H1 (cell line): ENCODE measurements at regions not wholly inside any gene's neighbourhood (a gene's known extent, or its start where the extent isn't known, plus 50 kb on each side); places are given as distances from the start of the nearest gene placed in this dataset.

ENCODE experiments used
- CTCF ChIA-PET: fragments of 300-600 bp; sonication (Branson Sonifier 250); formaldehyde crosslinking; loops from one replicate; lab custom pipeline; 2021; ENCODE audit not compliant: partially characterized antibody; lab: Charles Lee
- POLR2A ChIA-PET: fragments of 300-600 bp; sonication (Branson Sonifier 250); formaldehyde crosslinking; loops from one replicate; lab custom pipeline; 2021; ENCODE audit warnings: inconsistent platforms; ENCODE audit not compliant: partially characterized antibody; lab: Charles Lee
- DNase-seq, 2 experiments: peaks; one replicate each; pipeline versions ENCODE4 v3.0.0 to v3.0.0-alpha.2; 2010 to 2022; ENCODE audit warnings: low spot score in 2 of 2, low read depth in 1 of 2, mixed read lengths in 1 of 2
- FAIRE-seq: peaks from 2 replicates; lab custom pipeline; 2011; peaks lifted over from hg19 to GRCh38; lab: Jason Lieb, UNC
- H2AFZ ChIP-seq: 2 replicates; pipeline ENCODE4 v1.8.1; 2012; ENCODE audit warnings: low read length, inconsistent platforms
- H2AK5ac ChIP-seq: 2 replicates; pipeline ENCODE4 v1.6.1; 2013; ENCODE audit warnings: low read depth, low read length
- H2BK120ac ChIP-seq: replicated peaks from 2 replicates; pipeline ENCODE3; 2013; ENCODE audit warnings: low read depth, low read length, inconsistent platforms
- H2BK12ac ChIP-seq: 2 replicates; pipeline ENCODE4 v1.6.1; 2013; ENCODE audit warnings: low read depth, low read length
- H2BK15ac ChIP-seq: 2 replicates; pipeline ENCODE4 v1.6.1; 2013; ENCODE audit warnings: low read length
- H2BK20ac ChIP-seq: 2 replicates; pipeline ENCODE4 v1.6.1; 2013; ENCODE audit warnings: low read length
- H2BK5ac ChIP-seq: 2 replicates; pipeline ENCODE4 v1.6.1; 2013; ENCODE audit warnings: low read depth, low read length
- H3K14ac ChIP-seq: 2 replicates; pipeline ENCODE4 v1.6.1; 2013; ENCODE audit warnings: inconsistent platforms; ENCODE audit not compliant: insufficient read length
- H3K18ac ChIP-seq: 2 replicates; pipeline ENCODE4 v1.6.1; 2013; ENCODE audit warnings: low read length; ENCODE audit errors: extremely low read depth
- H3K23ac ChIP-seq: 2 replicates; pipeline ENCODE4 v1.6.1; 2013; ENCODE audit warnings: inconsistent platforms; ENCODE audit not compliant: insufficient read length
- H3K23me2 ChIP-seq: 2 replicates; pipeline ENCODE4 v1.6.1; 2013; ENCODE audit warnings: low read depth, low read length
- H3K27ac ChIP-seq: 2 replicates; pipeline ENCODE4 v1.6.1; 2011; ENCODE audit warnings: low read depth, low read length, inconsistent platforms
- H3K27me3 ChIP-seq, 4 experiments: replicated peaks in 1 of 4; 1 replicate in 1 of 4; 2 replicates in 3 of 4; pipeline versions ENCODE4 v1.6.1 to v1.8.1; 2011 to 2013; ENCODE audit warnings: low read length in 3 of 4, mild to moderate bottlenecking in 3 of 4, inconsistent platforms in 2 of 4, mixed read lengths in 2 of 4, moderate library complexity in 1 of 4; ENCODE audit not compliant: control insufficient read depth in 3 of 4, insufficient read depth in 3 of 4; ENCODE audit errors: extremely low read depth in 1 of 4
- H3K36me3 ChIP-seq, 4 experiments: 2 replicates each; pipeline versions ENCODE4 v1.6.1 to v1.8.1; 2011 to 2013; ENCODE audit warnings: mild to moderate bottlenecking in 4 of 4, low read length in 3 of 4, moderate library complexity in 2 of 4, control low read depth in 1 of 4, inconsistent platforms in 1 of 4; ENCODE audit not compliant: insufficient read depth in 4 of 4, control insufficient read depth in 2 of 4
- H3K4ac ChIP-seq: replicated peaks from 2 replicates; pipeline ENCODE3; 2013; ENCODE audit warnings: low read length, low read depth, mixed read lengths, inconsistent platforms; ENCODE audit not compliant: insufficient read length
- H3K4me1 ChIP-seq, 4 experiments: replicated peaks in 1 of 4; 1 replicate in 1 of 4; 2 replicates in 3 of 4; pipeline versions ENCODE4 v1.6.1 to v1.8.1; 2011 to 2013; ENCODE audit warnings: low read length in 3 of 4, inconsistent platforms in 2 of 4, mixed read lengths in 1 of 4; ENCODE audit not compliant: insufficient read depth in 4 of 4, control insufficient read depth in 3 of 4
- H3K4me2 ChIP-seq, 2 experiments: 2 replicates each; pipeline versions ENCODE4 v1.6.1 to v1.8.1; 2011 to 2013; ENCODE audit warnings: low read depth in 2 of 2, low read length in 2 of 2, control low read depth in 1 of 2, inconsistent platforms in 1 of 2, mild to moderate bottlenecking in 1 of 2; ENCODE audit not compliant: insufficient read depth in 1 of 2
- H3K4me3 ChIP-seq, 4 experiments: fragments of 200-600, 300-600 bp in 1 of 4; sonication (generic), shearing (Covaris generic), sonication (Bioruptor Twin) in 1 of 4; 2 replicates each; pipeline versions ENCODE4 v1.5.1 to v1.8.1; 2011 to 2016; ENCODE audit warnings: low read length in 4 of 4, low read depth in 3 of 4, control low read depth in 2 of 4, inconsistent platforms in 2 of 4, mild to moderate bottlenecking in 2 of 4, mixed read lengths in 1 of 4, moderate library complexity in 1 of 4; ENCODE audit not compliant: insufficient read depth in 2 of 4; ENCODE audit errors: extremely low read depth in 1 of 4
- H3K56ac ChIP-seq: replicated peaks from 2 replicates; pipeline ENCODE3; 2013; ENCODE audit warnings: low read depth, mild to moderate bottlenecking, mixed read lengths, low read length, inconsistent platforms; ENCODE audit not compliant: insufficient read length
- H3K79me1 ChIP-seq: 2 replicates; pipeline ENCODE4 v1.6.1; 2013; ENCODE audit warnings: low read depth, low read length, control low read depth
- H3K79me2 ChIP-seq, 2 experiments: 2 replicates each; pipeline versions ENCODE4 v1.6.1 to v1.8.1; 2012 to 2013; ENCODE audit warnings: low read length in 2 of 2, mild to moderate bottlenecking in 2 of 2, inconsistent platforms in 1 of 2; ENCODE audit not compliant: insufficient read depth in 2 of 2, control insufficient read depth in 1 of 2
- H3K9ac ChIP-seq, 4 experiments: replicated peaks in 1 of 4; 1 replicate in 1 of 4; 2 replicates in 3 of 4; pipeline versions ENCODE4 v1.6.1 to v1.8.1; 2011 to 2013; ENCODE audit warnings: low read depth in 3 of 4, low read length in 3 of 4, control low read depth in 2 of 4, mild to moderate bottlenecking in 2 of 4, moderate library complexity in 2 of 4, inconsistent platforms in 1 of 4; ENCODE audit errors: extremely low read depth in 1 of 4
- H3K9me3 ChIP-seq, 2 experiments: 2 replicates each; pipeline versions ENCODE4 v1.6.1 to v1.8.1; 2012 to 2013; ENCODE audit warnings: mild to moderate bottlenecking in 2 of 2, moderate library complexity in 2 of 2, control low read depth in 1 of 2, inconsistent platforms in 1 of 2, low read depth in 1 of 2, low read length in 1 of 2, mixed read lengths in 1 of 2; ENCODE audit not compliant: insufficient read depth in 2 of 2
- H4K20me1 ChIP-seq, 2 experiments: replicated peaks in 1 of 2; 2 replicates each; pipeline versions ENCODE3 to v1.8.1; 2011 to 2013; ENCODE audit warnings: inconsistent platforms in 2 of 2, low read length in 2 of 2, mild to moderate bottlenecking in 1 of 2; ENCODE audit not compliant: insufficient read depth in 2 of 2, control insufficient read depth in 1 of 2
- H4K5ac ChIP-seq: 2 replicates; pipeline ENCODE4 v1.6.1; 2013; ENCODE audit warnings: low read length, low read depth, mixed read lengths, inconsistent platforms; ENCODE audit not compliant: insufficient read length
- H4K8ac ChIP-seq: 2 replicates; pipeline ENCODE4 v1.8.0; 2013; ENCODE audit warnings: mild to moderate bottlenecking, moderate library complexity, low read length, inconsistent platforms; ENCODE audit not compliant: insufficient read depth; ENCODE audit errors: extremely low read depth
- H4K91ac ChIP-seq: replicated peaks from 2 replicates; pipeline ENCODE3; 2013; ENCODE audit warnings: low read length, mixed read lengths, inconsistent platforms; ENCODE audit not compliant: insufficient read length
- ATF3 ChIP-seq: IDR thresholded peaks from 2 replicates; pipeline ENCODE4 v1.6.1; 2011; ENCODE audit warnings: low read depth, mild to moderate bottlenecking, low read length; ENCODE audit not compliant: insufficient read depth
- BRCA1 ChIP-seq: IDR thresholded peaks from 2 replicates; pipeline ENCODE4 v1.6.1; 2012; ENCODE audit warnings: low read depth, low read length, improper control_type of control experiment
- CBX8 ChIP-seq: fragments of 300-800, 300-1000 bp; sonication (generic); IDR thresholded peaks from 2 replicates; pipeline ENCODE4 v1.7.1; 2016; ENCODE audit warnings: low read depth, low read length, borderline replicate concordance
- CREB1 ChIP-seq: IDR thresholded peaks from 2 replicates; pipeline ENCODE4 v1.6.1; 2012; ENCODE audit warnings: inconsistent platforms
- E2F6 ChIP-seq: IDR thresholded peaks from 2 replicates; pipeline ENCODE4 v1.6.1; 2012; ENCODE audit warnings: inconsistent platforms
- GTF2F1 ChIP-seq: IDR thresholded peaks from 2 replicates; pipeline ENCODE4 v1.6.1; 2012; ENCODE audit warnings: low read depth, low read length, improper control_type of control experiment, borderline replicate concordance
- HDAC2 ChIP-seq, 2 experiments: fragments of 300-600 bp in 1 of 2; sonication (generic) in 1 of 2; IDR thresholded peaks; 2 replicates each; pipeline ENCODE4 v1.6.1; 2011 to 2012; ENCODE audit warnings: low read depth in 2 of 2, low read length in 2 of 2, mild to moderate bottlenecking in 2 of 2, moderate library complexity in 2 of 2, borderline replicate concordance in 1 of 2, inconsistent platforms in 1 of 2
- KDM5A ChIP-seq: fragments of 200-600 bp; IDR thresholded peaks from 2 replicates; pipeline ENCODE4 v1.7.1; 2012; ENCODE audit warnings: mild to moderate bottlenecking, low read length, inconsistent platforms, mixed read lengths
- MAX ChIP-seq: IDR thresholded peaks from 2 replicates; pipeline ENCODE4 v1.6.1; 2012; ENCODE audit warnings: inconsistent platforms
- NANOG ChIP-seq: IDR thresholded peaks from 2 replicates; pipeline ENCODE4 v1.6.1; 2011; ENCODE audit warnings: low read length, low read depth, mild to moderate bottlenecking, inconsistent platforms; ENCODE audit not compliant: insufficient read depth, poor library complexity, severe bottlenecking
- RNF2 ChIP-seq: fragments of 200-900, 300-1000 bp; sonication (generic); IDR thresholded peaks from 2 replicates; pipeline ENCODE4 v1.7.1; 2016; ENCODE audit warnings: borderline replicate concordance, low read depth, mild to moderate bottlenecking, antibody characterized with exemption, low read length; ENCODE audit not compliant: poor library complexity, severe bottlenecking; ENCODE audit errors: missing control alignments
- SIN3A ChIP-seq, 2 experiments: IDR thresholded peaks in 1 of 2; conservative IDR thresholded peaks in 1 of 2; 2 replicates each; pipeline ENCODE4 v1.6.1; 2011 to 2012; ENCODE audit warnings: low read length in 2 of 2, improper control_type of control experiment in 1 of 2, low read depth in 1 of 2, mild to moderate bottlenecking in 1 of 2
- WGBS, 2 experiments: shearing (Covaris generic) in 1 of 2; methylation state at CpG; one replicate each; pipeline versions ENCODE4 v1.1.6 to v1.1.7; 2013 to 2015; ENCODE audit warnings: low lambda C conversion rate in 2 of 2, mixed read lengths in 2 of 2, inconsistent platforms in 1 of 2, low coverage in 1 of 2, missing lambda C conversion rate in 1 of 2; ENCODE audit not compliant: insufficient replicate concordance in 2 of 2, insufficient coverage in 1 of 2, insufficient read length in 1 of 2; ENCODE audit errors: extremely low coverage in 1 of 2, missing lambda C conversion rate in 1 of 2; 5-methylcytosine and 5-hydroxymethylcytosine counted together

- H2AFZ ChIP-seq: no peak overlapping the region; the same call in 1 of the 2 replicates
- no peaks in the 10 kb centered on the region for H3K79me2 ChIP-seq
- H3K23me2 ChIP-seq: no peaks in the 10 kb centered on the region
- no peaks in the 10 kb centered on the region for H3K27me3 ChIP-seq
- H2BK20ac ChIP-seq: no peak overlapping the region
- DNase-seq (no peak), FAIRE-seq (no peak)
- H3K36me3 ChIP-seq: no peaks in the 10 kb centered on the region
- no peak overlapping the region for H3K18ac ChIP-seq
- no peak overlapping the region for H2BK120ac ChIP-seq
- H3K14ac ChIP-seq: no peak overlapping the region
- no peak overlapping the region for H3K27ac ChIP-seq
- no peak overlapping the region for H3K56ac ChIP-seq
- H3K79me1 ChIP-seq: no peaks in the 10 kb centered on the region
- no peak overlapping the region for H2BK5ac ChIP-seq
- no peak overlapping the region for H3K4me2 ChIP-seq
- no peak overlapping the region for H3K4me3 ChIP-seq
- H4K91ac ChIP-seq: no peak overlapping the region
- H3K4me1 ChIP-seq: peaks cover 0 to 3% (median 0%) of the 10 kb centered on the region in 4 experiments; a peak in 1 of 7 replicates
- no peak overlapping the region for H2BK12ac ChIP-seq
- H4K5ac ChIP-seq: no peak overlapping the region
- no peak overlapping the region for H2BK15ac ChIP-seq
- H2AK5ac ChIP-seq: no peak overlapping the region
- H3K4ac ChIP-seq: no peak overlapping the region
- no peaks in the 10 kb centered on the region for H3K9me3 ChIP-seq
- H3K9ac ChIP-seq: no peak overlapping the region
- CTCF ChIA-PET: no interaction called here
- no peak overlapping the region for H4K8ac ChIP-seq
- POLR2A ChIA-PET: no interaction called here
- H4K20me1 ChIP-seq: no peaks in the 10 kb centered on the region
- H3K23ac ChIP-seq: no peak overlapping the region
- 80% methylated on average over 2 of the region's 2 CpGs; no CpG with 5 or more reads in 1 of the 2 experiments for WGBS, 2 experiments
- TF ChIP-seq MAX (no peak), RNF2 (no peak), HDAC2 (IDR thresholded peaks at IDR 0.05; ENCODE audit: borderline replicate concordance in 1 of 2, low read depth in 2 of 2, low read length in 2 of 2) (no peak), BRCA1 (no peak), ATF3 (no peak), CREB1 (no peak), SIN3A (conservative IDR thresholded peaks at IDR 0.05 in 1 of 2, IDR thresholded peaks at IDR 0.05 in 1 of 2; ENCODE audit: low read depth in 1 of 2, low read length in 2 of 2) (no peak), NANOG (no peak), GTF2F1 (no peak), CBX8 (no peak), KDM5A (no peak), E2F6 (no peak)
These were observed 311.3 kb upstream of the KLHL29 start for GRCh38 chr2:23073671-23074070.
